HCT116 (cell line): ENCODE measurements at regions not wholly inside any gene's neighbourhood (a gene's known extent, or its start where the extent isn't known, plus 50 kb on each side); places are given as distances from the start of the nearest gene placed in this dataset.

Experiments used
- EZH2phosphoT487 ChIP-seq: fragments of 200-600 bp; IDR thresholded peaks from 2 replicates; pipeline ENCODE4 v1.6.1; 2018; ENCODE audit warnings: antibody characterized with exemption, borderline replicate concordance
- POLR2A ChIP-seq: IDR thresholded peaks from 2 replicates; pipeline ENCODE4 v1.7.0; 2011; ENCODE audit warnings: borderline replicate concordance; ENCODE audit not compliant: insufficient read depth, insufficient read length; ENCODE audit errors: extremely low read depth
- ZNF274 ChIP-seq: fragments of 200-500 bp; sonication (Bioruptor generic); IDR thresholded peaks from 2 replicates; pipeline ENCODE4 v1.6.1; 2014; ENCODE audit warnings: mild to moderate bottlenecking, low read depth, low read length, inconsistent platforms
- TF ChIP-seq, protein P1 (sequence below): IDR thresholded peaks from 2 replicates; pipeline ENCODE4 v1.6.1; 2012; ENCODE audit warnings: low read depth
- TF ChIP-seq, protein P2 (sequence below), 3 experiments: fragments of 200-600 bp in 1 of 3; sonication (generic) in 1 of 3; IDR thresholded peaks in 2 of 3; conservative IDR thresholded peaks in 1 of 3; 2 replicates each; pipeline ENCODE4 v1.5.1; 2012 to 2017; ENCODE audit warnings: low read depth in 2 of 3, low read length in 2 of 3, antibody characterized with exemption in 1 of 3, borderline replicate concordance in 1 of 3, control low read depth in 1 of 3, mild to moderate bottlenecking in 1 of 3, mixed read lengths in 1 of 3, mixed run types in 1 of 3, moderate library complexity in 1 of 3; ENCODE audit not compliant: insufficient read depth in 1 of 3
- TF ChIP-seq, protein P3 (sequence below): IDR thresholded peaks from 2 replicates; pipeline ENCODE4 v1.6.1; 2012

DNA sequence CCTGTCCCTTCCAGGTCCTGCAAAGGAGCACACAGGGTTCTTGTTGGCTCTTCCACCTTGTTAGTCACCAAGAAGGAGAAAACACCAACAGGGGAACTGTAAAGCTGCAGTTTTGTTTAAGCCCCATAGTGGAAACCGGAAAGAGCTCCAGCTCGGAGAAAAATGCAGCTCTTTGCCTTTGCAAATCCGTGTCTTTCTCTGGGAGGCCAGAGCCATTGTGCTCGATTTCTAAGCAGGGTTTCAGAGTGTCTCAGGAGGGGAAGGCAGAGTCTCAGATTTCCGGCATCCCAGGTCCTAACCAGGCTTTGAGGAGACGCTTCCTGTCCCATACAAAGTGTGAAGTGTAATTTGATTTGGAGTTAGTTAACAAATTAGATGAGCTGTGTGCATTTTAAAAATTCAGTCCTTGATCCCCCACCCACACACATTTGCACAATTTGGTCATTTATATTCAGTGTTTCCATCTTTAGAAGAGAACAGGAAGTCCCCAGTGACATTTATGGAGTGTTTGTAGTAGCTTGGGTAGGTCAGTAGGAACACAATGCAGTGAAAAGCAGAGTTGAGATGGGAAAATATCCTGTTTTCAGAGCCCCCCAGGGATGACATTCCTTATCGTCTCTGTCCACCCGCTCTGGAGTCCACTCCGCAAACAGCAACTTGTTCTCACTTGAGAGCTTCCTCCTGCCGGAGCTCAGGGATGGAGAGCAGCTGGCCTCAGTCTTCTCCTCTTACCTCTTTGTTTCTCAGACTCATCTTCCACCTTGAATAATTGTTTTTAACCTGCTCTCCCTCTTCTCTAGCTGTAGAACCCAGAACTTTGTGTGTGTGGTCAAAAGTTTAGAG lies 331.9 kb downstream of the SEC14L1 start:
- TF ChIP-seq POLR2A (no peak), EZH2phosphoT487 (no peak), ZNF274 (no peak)
- TF ChIP-seq, protein P1, sequence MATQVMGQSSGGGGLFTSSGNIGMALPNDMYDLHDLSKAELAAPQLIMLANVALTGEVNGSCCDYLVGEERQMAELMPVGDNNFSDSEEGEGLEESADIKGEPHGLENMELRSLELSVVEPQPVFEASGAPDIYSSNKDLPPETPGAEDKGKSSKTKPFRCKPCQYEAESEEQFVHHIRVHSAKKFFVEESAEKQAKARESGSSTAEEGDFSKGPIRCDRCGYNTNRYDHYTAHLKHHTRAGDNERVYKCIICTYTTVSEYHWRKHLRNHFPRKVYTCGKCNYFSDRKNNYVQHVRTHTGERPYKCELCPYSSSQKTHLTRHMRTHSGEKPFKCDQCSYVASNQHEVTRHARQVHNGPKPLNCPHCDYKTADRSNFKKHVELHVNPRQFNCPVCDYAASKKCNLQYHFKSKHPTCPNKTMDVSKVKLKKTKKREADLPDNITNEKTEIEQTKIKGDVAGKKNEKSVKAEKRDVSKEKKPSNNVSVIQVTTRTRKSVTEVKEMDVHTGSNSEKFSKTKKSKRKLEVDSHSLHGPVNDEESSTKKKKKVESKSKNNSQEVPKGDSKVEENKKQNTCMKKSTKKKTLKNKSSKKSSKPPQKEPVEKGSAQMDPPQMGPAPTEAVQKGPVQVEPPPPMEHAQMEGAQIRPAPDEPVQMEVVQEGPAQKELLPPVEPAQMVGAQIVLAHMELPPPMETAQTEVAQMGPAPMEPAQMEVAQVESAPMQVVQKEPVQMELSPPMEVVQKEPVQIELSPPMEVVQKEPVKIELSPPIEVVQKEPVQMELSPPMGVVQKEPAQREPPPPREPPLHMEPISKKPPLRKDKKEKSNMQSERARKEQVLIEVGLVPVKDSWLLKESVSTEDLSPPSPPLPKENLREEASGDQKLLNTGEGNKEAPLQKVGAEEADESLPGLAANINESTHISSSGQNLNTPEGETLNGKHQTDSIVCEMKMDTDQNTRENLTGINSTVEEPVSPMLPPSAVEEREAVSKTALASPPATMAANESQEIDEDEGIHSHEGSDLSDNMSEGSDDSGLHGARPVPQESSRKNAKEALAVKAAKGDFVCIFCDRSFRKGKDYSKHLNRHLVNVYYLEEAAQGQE = no peak
- TF ChIP-seq, protein P2, sequence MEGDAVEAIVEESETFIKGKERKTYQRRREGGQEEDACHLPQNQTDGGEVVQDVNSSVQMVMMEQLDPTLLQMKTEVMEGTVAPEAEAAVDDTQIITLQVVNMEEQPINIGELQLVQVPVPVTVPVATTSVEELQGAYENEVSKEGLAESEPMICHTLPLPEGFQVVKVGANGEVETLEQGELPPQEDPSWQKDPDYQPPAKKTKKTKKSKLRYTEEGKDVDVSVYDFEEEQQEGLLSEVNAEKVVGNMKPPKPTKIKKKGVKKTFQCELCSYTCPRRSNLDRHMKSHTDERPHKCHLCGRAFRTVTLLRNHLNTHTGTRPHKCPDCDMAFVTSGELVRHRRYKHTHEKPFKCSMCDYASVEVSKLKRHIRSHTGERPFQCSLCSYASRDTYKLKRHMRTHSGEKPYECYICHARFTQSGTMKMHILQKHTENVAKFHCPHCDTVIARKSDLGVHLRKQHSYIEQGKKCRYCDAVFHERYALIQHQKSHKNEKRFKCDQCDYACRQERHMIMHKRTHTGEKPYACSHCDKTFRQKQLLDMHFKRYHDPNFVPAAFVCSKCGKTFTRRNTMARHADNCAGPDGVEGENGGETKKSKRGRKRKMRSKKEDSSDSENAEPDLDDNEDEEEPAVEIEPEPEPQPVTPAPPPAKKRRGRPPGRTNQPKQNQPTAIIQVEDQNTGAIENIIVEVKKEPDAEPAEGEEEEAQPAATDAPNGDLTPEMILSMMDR (IDR thresholded peaks at IDR 0.05 in 2 of 3, conservative IDR thresholded peaks at IDR 0.05 in 1 of 3; ENCODE audit: borderline replicate concordance in 1 of 3, insufficient read depth in 1 of 3, low read depth in 2 of 3, low read length in 2 of 3) = no peak
- TF ChIP-seq, protein P3, sequence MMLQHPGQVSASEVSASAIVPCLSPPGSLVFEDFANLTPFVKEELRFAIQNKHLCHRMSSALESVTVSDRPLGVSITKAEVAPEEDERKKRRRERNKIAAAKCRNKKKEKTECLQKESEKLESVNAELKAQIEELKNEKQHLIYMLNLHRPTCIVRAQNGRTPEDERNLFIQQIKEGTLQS = no peak
